Hematopoietic multipotent progenitor cell treated with erythropoietin and hydrocortisone succinate and interleukin-3 and kit ligand, for 4 days (in vitro differentiated cells): ENCODE measurements at regions not wholly inside any gene's neighbourhood (a gene's known extent, or its start where the extent isn't known, plus 50 kb on each side); places are given as distances from the start of the nearest gene placed in this dataset.

Experiments used
- DNase-seq: peaks from one replicate; pipeline ENCODE4 v3.0.0-alpha.2; 2015

DNA sequence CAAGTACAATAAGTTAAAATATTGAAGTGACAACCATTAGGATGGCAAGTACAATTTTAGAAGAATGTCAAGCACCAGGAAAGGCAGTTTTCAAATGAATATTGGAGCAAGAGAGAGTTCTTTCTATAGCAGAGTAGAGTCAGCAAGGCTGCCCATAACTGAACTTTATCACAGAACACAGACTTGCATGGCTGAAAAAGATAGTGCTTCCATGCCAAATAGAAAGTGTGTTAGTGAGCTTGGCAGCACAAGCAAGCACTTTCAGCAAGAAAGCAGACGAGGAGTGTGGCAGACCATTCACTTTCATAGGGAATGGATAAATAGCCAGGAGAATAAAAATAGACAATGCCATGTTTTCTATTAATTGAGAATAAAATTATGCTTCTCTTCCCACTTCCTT, 647.0 kb upstream of the MGAT4C start:
- DNase-seq: peak; percentile 15

DNA sequence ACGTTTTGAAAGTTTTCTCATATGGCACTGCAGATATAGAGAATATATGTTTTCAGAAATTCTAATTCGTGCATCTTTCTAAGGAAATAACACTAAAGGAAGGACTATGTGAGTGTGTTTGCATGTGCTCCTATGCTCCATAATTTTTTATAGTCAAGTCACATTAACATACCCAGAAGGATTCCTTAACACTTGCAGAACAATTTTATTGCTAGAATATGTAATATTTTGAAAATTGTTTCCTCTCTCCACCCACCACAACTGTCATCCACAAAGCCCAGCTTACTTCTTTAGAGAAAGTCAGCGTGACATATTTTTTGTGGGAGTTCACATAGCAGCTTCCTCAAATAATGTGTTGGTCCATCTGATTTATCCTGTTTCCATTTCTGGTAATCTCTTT, 604.6 kb upstream of the MGAT4C start:
- no peak for DNase-seq

DNA sequence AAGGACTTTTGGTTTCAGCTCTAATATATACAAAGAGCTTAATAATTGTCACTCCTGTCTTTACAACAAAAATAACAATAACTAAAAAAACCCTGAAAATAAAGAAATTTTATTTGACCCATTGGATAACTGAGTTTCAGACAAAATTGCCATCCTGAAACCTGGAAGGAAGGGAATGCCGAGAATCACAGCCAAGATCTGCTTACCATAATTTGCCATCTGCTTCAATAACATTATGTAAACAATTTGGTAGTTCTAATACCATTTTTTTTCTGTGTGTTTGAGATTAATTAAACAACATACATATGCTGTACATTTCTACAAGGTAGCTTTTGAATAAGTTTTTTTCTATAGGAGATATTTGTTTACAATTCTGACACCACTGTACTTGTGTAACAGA, 596.3 kb upstream of the MGAT4C start:
- DNase-seq: no peak

DNA sequence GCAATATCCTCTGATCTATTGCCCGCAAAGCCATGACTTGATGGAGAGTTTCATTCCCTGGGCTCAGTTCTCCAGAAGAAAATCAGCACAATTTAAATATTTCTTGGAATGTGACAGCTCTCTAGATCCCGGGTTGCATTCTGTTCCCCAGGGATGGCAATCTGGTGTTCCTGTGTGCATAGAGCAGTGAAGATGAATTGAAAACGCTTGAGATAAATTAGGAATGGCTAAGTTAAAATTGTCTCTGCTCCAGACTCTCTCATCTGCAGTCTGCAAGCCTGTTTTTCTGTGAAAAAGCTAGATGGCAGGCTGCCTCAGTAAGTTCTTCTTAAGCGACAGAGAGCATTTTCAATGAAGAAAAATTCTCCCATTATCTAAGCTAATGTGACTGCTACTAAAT, 582.5 kb upstream of the MGAT4C start:
- DNase-seq: no peak

DNA sequence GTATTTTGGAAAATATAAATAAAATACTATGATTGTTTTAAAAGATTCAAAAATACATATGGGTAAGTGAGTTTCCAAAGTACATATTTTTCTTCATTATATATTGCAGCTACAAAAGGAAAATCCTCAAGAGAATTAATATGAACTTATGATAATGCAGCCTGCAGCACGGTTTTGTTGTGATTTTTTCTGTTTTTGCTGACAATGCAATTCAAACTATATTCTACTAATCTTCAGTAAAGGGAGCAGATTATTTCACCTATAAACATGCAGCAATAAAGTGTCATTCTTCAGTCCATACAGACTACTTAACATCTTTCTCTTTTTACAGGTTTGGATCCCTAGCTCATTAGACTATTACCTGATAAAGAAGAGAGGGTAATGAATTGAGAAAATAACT, 582.1 kb upstream of the MGAT4C start:
- DNase-seq: no peak

DNA sequence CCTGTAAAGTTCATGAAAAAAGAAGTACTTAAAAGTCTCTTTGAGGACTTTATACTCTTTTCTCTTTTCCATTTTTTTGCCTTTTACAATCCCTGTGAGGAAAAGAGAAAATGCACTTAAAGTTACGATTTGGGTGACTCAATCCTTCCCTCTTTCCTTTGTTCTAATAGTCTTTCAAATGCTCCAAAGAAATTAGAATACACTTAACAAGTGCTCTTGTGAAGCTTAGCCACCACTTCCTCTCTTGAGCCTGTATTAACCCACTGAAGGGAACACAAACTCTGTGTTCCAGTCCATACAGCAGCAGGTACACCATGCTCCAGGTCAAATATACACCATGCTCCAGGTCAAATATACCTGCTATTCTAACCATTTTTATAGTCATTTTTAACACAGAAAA, 581.1 kb upstream of the MGAT4C start:
- DNase-seq: no peak

DNA sequence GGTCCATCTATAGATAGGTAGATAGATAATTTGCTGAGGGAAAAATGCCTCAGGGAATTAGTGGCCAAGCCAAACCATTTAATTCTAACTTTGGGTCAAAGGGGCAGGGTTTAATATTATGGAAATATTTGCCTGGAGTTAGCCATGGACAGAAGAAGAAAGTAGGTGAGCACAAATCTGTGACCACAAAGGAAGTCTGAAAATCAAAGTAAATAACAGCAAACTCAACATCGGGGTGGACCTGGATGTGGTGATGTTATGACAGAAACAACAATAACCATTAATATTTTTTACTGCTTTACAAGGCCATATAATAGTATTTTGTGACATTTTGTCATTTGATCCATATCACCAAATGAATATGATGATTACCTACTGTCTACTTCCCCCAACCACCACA, 578.0 kb upstream of the MGAT4C start:
- DNase-seq: no peak

DNA sequence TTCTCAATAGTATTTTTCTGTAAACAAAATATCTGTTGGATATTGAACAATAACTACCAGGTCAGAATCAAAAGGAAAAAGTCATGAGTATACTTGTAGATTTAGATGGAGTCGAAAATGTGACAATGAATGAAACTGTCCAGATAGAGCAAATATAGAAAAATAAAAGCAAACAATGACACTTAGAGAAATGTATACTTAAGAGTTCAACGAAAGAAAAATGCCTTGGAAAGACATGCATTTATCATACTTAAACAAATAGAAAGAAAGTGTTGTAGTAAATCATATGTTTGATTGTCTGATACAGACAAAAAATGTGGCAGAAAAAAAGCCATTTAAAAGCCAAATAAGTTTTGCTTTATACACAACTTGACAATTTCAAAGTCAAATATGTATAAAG, 571.2 kb upstream of the MGAT4C start:
- DNase-seq: no peak

DNA sequence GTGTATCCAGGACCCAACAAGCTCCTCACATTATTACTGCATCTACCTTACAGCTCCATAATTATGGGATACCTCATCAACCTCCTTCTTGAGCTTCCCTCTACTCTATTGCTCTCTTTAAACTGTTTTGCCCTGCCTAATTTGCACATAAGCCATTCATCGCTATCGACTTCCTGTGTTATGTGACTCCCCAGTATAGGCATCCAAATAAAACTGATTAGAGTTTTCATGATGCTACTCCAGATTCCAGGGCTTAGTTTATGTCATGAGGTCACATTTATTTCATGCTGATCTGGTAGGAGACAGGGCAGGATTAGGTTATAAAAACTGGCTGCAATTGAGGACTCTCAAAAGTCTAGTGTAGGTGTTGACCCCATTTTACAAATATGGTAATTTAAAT, 569.9 kb upstream of the MGAT4C start:
- no peak for DNase-seq

DNA sequence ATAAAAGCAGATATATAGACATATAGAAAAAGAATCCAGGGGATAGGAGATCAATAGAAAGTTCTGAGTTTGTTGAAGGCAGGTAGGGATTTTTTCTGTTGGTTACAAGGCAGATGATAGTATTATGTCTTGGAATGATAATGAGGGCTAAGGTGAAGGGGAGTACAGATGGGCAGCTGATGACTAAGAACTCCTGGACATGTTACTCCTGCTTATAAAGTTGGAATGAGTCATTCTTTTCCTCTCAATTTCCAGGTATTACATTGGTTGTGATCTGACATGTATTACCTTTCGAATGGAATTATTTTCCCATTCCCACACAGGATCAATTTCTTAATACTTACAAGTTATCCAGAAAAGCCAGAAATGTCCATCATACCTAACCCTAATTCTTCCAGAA, 545.2 kb upstream of the MGAT4C start:
- no peak for DNase-seq

DNA sequence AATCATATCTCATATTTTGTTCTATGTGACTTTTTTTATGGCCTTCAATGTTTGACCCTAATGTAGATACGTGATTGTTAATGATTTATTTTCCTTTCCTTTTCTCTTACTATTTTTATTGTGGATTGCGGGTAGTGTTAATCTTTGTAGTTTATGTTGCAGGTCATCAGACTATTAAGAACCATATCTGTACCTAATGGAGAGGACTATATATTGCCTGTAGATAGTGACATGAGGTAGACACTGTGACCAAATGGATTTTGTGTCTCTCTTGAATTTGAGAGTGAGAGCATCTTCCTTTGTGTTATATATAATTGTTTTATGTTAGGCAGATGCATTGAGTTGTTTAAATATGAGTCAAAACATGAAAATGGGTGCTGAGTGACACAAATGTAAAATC, 543.4 kb upstream of the MGAT4C start:
- DNase-seq: no peak

DNA sequence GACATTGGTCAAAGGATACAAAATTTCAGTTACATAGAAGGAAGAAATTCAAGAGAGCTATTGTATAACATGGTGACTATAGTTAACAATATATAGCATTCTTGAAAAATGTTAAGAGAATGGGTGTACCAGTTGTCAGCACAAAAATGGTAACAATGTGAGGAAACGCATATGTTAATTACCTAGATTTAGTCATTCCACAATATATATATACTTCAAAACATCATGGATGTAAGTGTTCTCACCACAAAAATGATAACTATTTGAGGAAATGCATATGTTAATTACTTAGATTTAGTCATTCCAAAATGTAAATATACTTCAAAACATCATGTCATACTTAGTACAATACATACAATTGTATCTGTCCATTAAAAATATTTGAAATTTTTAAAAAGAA, 540.4 kb upstream of the MGAT4C start:
- DNase-seq: no peak

DNA sequence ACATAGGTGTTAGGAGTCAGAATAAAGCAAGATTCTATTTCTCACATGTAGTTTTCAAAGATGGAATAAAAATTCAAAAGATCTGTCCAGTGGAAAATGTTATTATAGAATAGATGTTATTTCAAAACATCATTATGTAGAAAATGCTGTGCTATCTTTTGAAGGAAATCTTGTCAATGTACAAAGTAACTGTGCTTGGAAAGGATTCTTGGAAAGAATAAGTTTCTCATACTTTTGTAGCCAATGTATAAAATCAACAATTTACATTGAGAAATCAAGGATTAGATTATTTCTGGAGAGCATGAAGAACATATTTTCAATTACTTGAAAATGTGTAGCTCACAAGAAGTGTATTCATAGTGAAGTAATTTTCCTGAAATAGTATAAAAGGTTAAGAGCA, 532.5 kb upstream of the MGAT4C start:
- no peak for DNase-seq

DNA sequence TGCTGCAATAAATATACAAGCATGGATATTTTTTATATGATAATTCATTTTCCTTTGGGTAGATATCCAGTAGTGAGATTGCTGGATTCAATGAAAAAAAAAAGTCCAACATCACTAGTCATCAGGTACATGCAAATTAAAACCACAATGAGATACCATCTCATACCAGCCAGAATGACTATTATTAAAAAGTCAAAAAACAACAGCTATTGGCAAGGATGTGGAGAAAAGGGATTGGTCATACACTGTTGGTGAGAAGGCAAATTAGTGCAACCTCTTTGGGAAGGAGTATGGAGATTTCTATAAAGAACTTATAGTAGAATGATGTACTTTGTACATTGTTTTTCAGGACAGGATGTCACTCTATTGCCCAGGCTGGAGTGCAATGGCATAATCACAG, 531.2 kb upstream of the MGAT4C start:
- no peak for DNase-seq

DNA sequence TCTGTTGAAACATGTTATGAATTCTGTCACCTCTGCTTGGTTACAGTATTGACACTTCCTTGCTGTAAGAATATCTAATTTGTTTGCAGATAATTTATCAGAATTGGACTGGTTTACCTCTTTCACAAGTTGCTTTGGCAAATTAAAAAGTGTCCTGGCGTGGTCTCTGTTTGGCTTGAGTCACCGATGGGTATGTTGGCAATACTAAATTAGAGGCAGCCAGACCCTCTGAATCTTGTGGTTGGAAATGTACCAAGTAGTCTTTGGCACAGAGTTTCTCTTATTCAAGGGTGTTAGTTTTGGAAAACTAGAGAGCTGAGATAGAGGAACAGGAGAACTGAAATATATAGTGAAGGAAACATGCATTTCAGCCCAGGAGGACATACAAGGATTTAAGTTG, 521.1 kb upstream of the MGAT4C start:
- no peak for DNase-seq

DNA sequence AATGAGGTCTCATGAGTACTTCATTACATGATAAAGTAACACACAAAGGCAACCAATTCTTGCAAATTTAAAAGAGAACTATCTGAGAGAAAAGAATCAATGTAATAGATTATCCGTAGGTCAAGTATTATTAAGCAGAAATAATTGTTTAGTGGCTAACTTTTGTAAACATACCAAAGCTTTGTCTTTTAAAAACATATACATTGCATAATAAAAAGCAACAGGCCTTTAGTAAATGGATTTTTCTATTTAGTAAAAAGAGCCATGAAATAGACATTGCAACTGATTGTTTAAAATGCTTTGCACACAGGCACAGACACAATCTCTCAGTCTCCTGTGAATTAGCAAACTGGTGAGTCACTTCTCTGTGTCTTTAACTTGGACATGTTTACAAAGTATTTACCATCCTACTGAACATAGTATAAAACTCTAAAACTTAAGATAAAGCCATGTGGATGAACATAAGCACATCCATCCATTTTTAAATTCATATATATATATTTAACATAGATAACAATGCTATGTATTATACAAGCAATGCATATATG, 518.7 kb upstream of the MGAT4C start:
- DNase-seq: no peak

DNA sequence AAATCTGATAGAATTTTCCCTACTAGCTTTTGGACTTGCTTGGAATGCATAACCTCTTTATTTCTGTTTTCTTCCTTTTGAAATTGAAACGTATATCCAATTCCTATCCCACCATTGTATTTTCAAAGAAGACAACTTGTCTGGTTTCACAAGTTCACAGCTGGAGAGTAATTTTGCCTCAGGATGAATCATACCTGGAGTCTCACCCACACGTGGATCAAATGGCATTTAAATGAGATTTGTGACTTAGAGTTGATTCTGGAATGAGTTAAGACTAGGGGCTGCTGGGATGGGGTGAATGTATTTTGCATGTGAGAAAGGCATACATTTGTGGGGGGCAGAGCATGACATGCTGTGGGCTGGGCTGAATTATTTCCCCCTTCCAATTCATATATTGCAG, 516.5 kb upstream of the MGAT4C start:
- DNase-seq: no peak

DNA sequence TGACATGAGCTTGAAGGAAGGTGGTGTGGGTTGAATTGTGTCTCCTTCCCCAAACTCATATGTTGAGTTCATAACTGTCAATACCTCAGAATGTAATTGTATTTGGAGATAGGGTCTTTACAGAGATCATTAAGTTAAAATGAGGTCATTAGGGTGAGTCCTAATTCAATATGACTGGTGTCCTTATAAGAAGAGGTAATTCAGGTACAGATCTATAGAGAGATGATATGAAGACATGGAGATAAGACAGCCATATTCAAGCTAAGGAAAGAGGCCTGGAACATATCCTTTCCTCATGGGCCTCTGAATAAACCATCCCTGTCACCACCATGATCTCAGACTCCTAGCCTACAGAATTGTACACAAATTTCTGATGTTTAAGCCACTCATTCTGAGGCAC, 514.7 kb upstream of the MGAT4C start:
- DNase-seq: no peak

DNA sequence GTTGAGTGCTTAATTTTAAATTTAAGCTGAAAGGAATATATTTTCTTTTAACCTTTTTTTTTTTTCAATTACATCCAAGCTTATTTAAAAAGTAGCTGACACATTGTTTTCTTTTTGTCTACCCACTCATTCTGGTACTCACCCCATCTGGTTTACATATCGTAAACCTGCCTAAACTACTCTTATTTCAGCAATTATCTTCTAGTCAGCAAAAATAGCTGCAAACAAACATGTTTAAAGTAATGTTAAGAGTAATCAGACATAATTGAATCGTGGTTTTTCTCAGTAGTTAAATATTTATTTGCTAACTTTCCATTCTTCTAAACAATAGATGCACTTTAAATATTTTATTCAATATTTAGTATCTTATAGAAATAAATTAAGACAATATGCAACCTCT, 492.7 kb upstream of the MGAT4C start:
- DNase-seq: no peak

DNA sequence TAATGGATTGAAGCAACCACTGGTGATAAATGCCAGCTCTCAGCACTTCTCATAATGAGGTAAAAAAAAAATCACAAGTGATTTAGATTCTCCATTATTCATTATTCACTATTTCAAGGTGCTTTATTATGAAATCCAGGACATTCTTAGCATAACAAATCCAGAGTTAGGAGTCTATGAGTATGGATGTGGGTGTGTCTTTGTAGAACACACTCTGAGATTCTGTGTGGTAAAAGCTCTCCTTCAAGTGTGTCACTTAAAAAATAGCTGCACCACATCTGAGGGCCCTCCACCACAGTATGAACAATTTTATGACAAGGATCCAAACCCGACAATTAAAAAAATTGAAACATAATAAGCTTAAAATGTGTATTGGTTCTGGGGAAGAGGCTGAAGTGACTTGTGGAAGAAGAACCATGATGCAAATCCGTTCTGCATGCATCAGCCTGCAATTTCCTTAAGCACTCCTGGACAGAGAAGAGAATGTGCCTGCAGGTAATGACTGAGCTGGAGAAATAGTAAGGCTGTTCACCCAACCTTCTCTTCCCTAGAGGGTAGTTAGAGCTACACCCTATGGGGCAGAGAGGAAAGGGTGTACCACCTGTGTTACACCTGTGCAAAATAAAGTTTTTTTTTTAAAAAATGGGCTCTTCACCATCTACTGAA, 488.5 kb upstream of the MGAT4C start:
- DNase-seq: no peak

DNA sequence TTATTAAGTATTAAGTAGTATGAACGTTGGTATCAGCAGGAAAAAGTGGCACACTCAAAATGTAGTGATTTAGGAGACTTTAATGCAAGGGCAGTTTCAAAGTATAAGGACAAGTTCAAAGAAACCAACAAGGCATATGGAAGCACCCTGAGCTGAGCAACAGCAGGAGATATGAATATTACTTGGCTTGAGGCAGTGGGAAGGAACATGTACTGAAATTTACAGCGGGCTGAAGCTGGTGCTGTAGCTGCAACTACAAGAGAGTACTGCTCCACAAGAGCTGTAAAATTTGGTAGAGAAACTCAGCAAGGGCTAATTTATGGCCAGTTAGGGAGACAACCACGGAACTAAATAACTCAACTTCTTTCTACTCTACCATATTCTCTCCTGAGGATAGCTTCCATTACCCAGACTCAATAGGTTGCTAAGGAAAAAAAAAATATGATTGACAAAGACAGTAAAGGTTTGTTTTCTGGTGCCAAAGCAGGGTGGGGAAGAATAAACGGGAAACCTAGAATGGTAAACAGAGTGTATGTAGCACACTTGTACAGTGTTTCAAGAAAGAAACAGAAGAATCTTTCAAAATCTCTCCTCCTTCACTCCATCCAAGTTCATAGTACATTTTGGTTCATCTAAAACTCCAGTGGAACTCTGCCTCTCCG, 487.8 kb upstream of the MGAT4C start:
- no peak for DNase-seq

DNA sequence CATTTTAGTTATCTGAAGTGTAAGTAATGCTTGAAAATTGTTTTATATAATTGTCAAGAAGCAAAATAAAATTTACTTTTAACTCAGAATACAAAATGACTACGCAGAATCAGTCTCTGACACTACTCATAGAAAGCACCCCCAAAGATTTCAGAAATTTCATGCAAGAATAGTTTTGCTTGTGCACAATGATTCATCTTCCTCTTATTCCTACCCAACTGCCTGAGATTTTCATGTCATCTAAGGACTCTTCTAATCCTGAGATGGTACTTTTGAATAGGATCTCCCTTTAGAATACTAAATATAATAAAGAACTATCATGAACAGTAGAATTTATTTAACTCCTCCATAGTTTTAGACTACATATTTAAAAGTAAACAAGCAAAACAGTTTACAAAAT, 485.3 kb upstream of the MGAT4C start:
- DNase-seq: no peak

DNA sequence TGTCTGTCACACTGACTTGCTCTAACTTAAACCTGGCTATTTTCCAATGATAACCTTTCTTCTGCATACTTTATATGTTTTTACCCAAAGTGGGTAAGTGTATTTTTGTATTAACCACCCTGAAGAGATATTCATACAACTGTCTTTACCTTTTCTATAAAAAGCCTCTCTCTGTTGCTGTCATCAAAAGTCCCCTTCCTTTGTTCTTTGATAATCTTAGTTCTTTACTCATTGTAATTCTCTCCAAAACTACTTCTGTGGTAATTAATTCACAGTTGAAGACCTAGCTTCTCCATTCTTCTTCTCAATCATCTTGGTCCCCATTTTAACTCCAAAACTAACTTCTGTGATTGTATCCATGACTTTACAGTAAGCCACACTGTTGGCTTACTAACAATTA, 479.7 kb upstream of the MGAT4C start:
- DNase-seq: no peak

DNA sequence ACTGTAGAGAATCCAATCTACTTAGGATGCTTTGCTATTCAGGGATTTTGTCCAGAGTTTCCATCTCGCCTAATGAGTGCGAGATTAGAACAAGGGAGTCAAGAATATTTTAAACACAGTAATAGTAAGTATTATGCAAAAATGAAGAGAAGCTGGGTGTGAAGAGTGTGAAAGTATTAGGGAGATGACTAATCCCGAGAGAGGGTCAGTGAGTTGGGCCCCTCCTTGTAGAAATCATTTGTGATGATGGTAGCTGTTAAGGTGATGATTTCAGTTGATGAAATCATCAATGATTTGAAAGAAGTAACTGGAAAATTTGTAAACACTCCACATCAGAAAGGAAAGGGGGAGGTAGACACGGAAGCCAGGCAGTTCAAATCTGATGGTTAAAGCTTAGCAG, 478.9 kb upstream of the MGAT4C start:
- DNase-seq: no peak

DNA sequence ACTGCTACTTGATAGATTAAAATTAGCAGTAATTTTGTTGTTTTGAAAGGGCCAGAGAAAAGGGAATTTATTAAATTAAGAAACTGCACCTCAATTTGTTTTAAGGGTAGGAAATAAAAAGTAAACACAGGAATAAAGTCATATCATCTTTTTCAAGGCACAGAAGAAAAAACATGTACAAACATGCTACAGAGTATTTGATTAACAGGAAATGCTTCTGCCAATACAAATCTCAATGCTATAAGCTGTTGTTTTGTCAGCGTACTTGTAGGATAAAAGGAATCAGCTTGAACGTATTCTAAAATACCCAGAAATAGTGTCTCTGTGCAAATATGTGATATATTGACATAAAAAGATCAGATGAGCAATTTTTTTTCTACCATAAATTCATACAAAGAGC, 474.0 kb upstream of the MGAT4C start:
- no peak for DNase-seq
